T-helper 2 cell treated with Interferon-gamma antibody and Interleukin-4, amounts not matched to agents 5 μg/mL and 100 μg/mL, for 36 hours (primary cell): ENCODE measurements at regions not wholly inside any gene's neighbourhood (a gene's known extent, or its start where the extent isn't known, plus 50 kb on each side); places are given as distances from the start of the nearest gene placed in this dataset.
"Not testable (repeated sequence)": the region's sequence is repeated elsewhere in the genome, so short reads cannot be mapped to it uniquely, and the experiment has no call there.

Source experiments
- DNase-seq: peaks from one replicate; pipeline ENCODE4 v3.0.0; 2021; ENCODE audit warnings: low spot score
- H3K27ac Mint-ChIP-seq: one replicate; pipeline ENCODE4 v1.8.0; 2021; ENCODE audit warnings: mild to moderate bottlenecking, mixed read lengths
- H3K27me3 Mint-ChIP-seq: one replicate; pipeline ENCODE4 v1.8.0; 2021; ENCODE audit warnings: low read depth, mixed read lengths
- H3K36me3 Mint-ChIP-seq: one replicate; pipeline ENCODE4 v1.8.0; 2021; ENCODE audit warnings: low read depth, mixed read lengths
- H3K4me1 Mint-ChIP-seq: one replicate; pipeline ENCODE4 v1.8.0; 2021; ENCODE audit warnings: low read depth, mixed read lengths
- H3K4me3 Mint-ChIP-seq: one replicate; pipeline ENCODE4 v1.8.0; 2022; ENCODE audit warnings: mild to moderate bottlenecking, moderate library complexity, mixed read lengths
- H3K9me3 Mint-ChIP-seq: one replicate; pipeline ENCODE4 v1.8.0; 2021; ENCODE audit warnings: mixed read lengths

DNA sequence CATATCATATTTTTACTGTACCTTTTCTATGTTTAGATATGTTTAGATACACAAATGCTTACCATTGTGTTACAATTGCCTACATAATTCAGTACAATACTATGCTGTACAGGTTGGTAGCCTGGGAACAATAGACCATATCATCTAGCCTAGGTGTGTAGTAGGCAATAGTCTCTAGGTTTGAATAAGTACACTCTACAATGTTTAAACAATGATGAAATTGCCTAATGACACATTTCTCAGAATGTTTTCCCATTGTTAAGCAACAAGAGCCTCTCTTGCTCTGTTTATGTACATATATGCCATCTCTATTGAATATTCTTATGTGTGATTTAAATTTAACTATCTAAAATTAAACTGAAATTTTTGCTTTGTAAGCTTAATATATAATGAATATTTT lies 209.6 kb upstream of the ST8SIA4 start:
- no peaks in the 10 kb centered on the region for H3K27me3 Mint-ChIP-seq
- H3K9me3 Mint-ChIP-seq = no peaks in the 10 kb centered on the region

DNA sequence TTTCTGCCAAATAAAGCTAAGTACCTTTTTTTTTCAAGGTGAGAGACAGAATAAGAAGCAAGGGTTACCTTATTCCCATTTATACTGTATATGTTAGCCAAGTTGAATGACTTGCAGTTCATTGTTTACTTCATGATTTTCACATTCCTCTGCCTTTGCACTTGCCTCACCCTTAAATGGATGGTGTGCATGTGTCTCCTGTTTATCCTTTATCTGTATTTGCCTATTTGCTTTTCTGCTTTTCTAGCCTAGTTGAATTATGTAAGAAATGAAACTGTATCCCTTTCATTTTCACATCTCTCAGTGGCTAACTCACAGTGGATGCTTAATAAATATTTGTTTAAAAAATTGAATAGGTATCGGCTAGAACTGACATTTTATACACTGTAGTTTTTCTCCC lies 200.8 kb upstream of the ST8SIA4 start:
- H3K9me3 Mint-ChIP-seq = no peaks in the 10 kb centered on the region
- no peaks in the 10 kb centered on the region for H3K36me3 Mint-ChIP-seq
- H3K4me3 Mint-ChIP-seq = no peak overlapping the region
- no peak for DNase-seq
- no peaks in the 10 kb centered on the region for H3K4me1 Mint-ChIP-seq
- H3K27ac Mint-ChIP-seq = no peak overlapping the region
- H3K27me3 Mint-ChIP-seq = peaks cover 3% of the 10 kb centered on the region

More for the DNA sequence above, 209.6 kb upstream of the ST8SIA4 start:
- Mint-ChIP-seq H3K4me3 (no peak overlapping the region), H3K27ac (no peak overlapping the region), H3K4me1 (no peaks in the 10 kb centered on the region), H3K36me3 (no peaks in the 10 kb centered on the region)
- no peak for DNase-seq

DNA sequence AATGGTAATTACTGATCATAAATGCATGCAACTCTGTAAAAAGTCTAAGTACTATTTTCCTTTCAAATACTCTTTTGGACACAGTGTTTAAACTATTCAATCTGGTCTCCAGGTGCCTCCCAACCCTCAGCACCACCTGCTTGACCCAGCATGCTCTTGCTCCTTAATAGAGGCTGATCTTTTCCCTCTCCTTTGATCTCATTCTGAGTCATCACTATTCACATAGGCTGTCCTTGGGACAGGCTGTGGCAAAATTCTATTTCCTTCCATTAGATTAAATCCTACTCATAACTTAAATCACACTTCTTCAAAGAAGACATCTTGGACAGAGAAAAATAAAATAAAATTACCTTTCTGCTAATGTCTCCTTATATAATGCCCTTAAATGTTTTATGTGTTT lies 199.4 kb upstream of the ST8SIA4 start:
- Mint-ChIP-seq H3K9me3 (no peaks in the 10 kb centered on the region), H3K4me1 (no peaks in the 10 kb centered on the region), H3K4me3 (no peak overlapping the region), H3K36me3 (no peaks in the 10 kb centered on the region), H3K27me3 (peaks cover 3% of the 10 kb centered on the region), H3K27ac (no peak overlapping the region)
- no peak for DNase-seq

DNA sequence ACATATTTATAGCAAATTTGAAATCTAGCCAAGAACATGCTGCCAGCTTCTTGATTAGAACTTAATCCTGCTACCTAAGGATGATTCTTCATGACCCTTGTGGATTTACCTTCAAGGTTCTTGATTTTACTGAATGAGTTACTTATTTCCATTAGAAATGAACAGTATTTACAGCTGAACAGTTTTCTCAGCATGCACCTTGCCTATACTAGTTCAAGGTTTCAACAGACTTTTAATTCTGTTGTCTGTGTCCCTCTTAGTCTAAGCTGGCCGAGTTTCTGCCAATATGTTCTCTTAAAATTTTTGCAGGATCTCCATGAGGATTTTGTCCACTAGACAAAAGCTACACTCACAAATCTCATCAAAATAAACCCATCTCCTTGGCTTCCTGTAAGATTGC lies 188.8 kb upstream of the ST8SIA4 start:
- DNase-seq = no peak
- Mint-ChIP-seq H3K4me1 (no peaks in the 10 kb centered on the region), H3K27ac (no peak overlapping the region), H3K36me3 (no peaks in the 10 kb centered on the region), H3K4me3 (no peak overlapping the region), H3K9me3 (no peaks in the 10 kb centered on the region), H3K27me3 (no peaks in the 10 kb centered on the region)

DNA sequence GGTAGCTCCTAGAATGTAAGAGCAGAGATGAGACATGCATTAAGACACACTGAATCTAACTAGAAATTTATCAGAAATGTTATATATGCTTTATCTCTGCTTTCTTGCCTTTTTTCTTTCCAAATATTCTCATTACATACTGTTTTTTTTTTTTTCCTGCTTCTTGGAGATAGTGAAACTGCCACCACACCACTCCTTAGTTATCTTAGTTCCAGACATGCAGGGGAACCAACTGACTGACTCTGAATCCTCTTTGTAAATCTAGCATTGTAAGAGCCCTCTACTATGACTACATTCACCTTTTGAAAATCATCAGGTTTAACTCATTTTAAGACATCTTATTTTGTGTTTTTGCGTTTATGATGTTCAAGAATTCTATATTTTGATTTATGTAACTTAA lies 181.3 kb upstream of the ST8SIA4 start:
- H3K4me1 Mint-ChIP-seq = no peaks in the 10 kb centered on the region
- H3K36me3 Mint-ChIP-seq = no peaks in the 10 kb centered on the region
- H3K27ac Mint-ChIP-seq = no peak overlapping the region
- no peak for DNase-seq
- H3K9me3 Mint-ChIP-seq = no peaks in the 10 kb centered on the region
- H3K4me3 Mint-ChIP-seq = no peak overlapping the region
- no peaks in the 10 kb centered on the region for H3K27me3 Mint-ChIP-seq

DNA sequence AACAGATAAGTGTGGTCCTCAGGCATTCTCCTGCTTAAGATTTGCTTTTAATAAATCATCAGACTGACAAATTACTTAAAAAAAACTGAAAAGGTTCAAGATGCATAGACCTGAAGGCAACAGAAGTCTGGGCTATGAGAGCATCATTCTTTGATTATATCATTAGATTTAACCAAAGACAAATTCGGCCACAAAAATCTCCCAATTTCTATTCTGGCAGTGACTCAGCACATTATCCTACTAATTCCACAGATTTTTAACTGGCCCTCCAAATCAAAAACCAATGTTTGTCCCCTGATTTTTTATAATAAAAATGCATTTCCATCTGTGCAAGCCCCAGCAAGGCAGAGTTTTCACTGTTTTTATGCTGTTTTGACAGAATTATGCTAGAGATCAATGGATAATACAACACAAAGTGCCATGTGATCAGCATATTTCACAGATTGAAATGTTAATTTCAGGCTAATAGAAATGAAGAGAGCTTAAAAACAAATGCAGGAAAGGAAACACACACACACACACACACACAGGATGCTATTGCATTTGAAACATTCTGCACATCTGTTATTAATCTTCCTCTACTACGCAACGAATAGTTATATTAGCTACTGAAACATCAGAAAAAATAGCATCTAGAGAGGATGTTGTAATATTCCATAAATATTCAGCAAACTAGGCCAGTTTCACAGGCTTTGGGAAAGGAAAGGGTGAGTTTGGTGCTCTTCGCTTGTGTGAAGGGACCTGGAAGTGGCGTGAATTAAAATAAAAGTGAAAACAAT lies 177.6 kb upstream of the ST8SIA4 start:
- Mint-ChIP-seq H3K27me3 (no peaks in the 10 kb centered on the region), H3K4me1 (no peaks in the 10 kb centered on the region), H3K4me3 (no peak overlapping the region), H3K36me3 (no peaks in the 10 kb centered on the region), H3K27ac (no peak overlapping the region), H3K9me3 (no peaks in the 10 kb centered on the region)
- no peak for DNase-seq

DNA sequence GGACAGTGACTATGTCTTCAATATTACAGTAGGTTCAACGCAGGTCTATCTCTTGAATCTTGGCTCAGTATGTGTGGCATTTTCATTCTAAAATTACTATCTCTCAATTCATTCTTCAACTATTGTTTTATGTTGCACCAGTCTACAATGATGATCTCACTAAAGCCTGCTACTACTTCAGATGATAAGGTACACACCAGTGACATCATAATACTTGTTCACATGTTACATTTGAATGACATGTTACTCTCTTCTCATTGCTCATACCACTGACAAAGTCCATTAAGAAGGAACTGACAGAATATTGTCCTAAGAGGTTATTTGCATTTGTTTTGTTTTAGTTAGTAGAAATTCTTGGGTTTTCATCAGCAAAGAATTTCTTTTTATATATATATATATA lies 165.2 kb upstream of the ST8SIA4 start:
- DNase-seq = no peak
- Mint-ChIP-seq H3K4me1 (no peaks in the 10 kb centered on the region), H3K36me3 (no peaks in the 10 kb centered on the region), H3K27me3 (no peaks in the 10 kb centered on the region), H3K9me3 (peaks cover under 1% of the 10 kb centered on the region), H3K27ac (no peak overlapping the region), H3K4me3 (no peak overlapping the region)

DNA sequence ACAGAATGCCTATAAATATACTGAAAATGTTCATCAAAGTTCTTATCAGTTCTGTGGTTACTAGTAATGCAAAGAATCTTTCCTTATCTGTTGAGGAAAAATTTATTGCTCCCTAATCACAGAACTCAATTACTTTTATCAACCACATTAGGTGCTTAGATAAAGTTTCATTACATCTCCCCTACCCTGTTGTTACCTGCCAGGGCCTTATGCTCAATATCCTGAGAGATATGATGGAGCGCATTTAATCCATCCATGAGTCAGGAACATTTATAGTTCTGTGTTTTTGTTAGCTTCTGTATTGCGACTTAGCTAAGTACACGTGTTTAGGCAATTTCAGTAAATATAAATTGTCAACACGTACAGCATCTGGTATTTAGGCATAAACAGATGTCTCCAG lies 164.3 kb upstream of the ST8SIA4 start:
- peaks cover 9% of the 10 kb centered on the region for H3K9me3 Mint-ChIP-seq

DNA sequence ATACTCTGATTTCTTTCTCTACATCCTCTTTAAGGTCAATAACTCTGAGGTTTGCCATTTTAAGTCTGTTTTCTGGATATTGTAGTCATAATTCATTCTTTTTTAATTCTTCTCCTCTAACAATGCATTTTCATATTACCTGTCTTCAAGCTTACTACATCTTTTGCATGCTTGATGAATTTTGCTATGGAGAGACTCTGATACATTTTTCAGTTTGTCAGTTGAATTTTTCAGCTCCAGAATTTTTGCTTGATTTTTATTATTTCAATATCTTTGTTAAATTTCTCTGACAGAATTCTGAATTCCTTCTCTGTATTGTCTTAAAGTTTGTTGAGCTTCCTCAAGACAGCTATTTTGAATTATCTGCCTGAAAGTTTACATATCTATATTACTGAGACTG lies 159.8 kb upstream of the ST8SIA4 start:
- H3K36me3 Mint-ChIP-seq = no peaks in the 10 kb centered on the region
- peaks cover 12% of the 10 kb centered on the region for H3K9me3 Mint-ChIP-seq

More for the DNA sequence above, 164.3 kb upstream of the ST8SIA4 start:
- H3K4me3 Mint-ChIP-seq = no peak overlapping the region
- H3K4me1 Mint-ChIP-seq = no peaks in the 10 kb centered on the region
- H3K27me3 Mint-ChIP-seq = no peaks in the 10 kb centered on the region
- H3K27ac Mint-ChIP-seq = no peak overlapping the region
- no peak for DNase-seq
- H3K36me3 Mint-ChIP-seq = no peaks in the 10 kb centered on the region

DNA sequence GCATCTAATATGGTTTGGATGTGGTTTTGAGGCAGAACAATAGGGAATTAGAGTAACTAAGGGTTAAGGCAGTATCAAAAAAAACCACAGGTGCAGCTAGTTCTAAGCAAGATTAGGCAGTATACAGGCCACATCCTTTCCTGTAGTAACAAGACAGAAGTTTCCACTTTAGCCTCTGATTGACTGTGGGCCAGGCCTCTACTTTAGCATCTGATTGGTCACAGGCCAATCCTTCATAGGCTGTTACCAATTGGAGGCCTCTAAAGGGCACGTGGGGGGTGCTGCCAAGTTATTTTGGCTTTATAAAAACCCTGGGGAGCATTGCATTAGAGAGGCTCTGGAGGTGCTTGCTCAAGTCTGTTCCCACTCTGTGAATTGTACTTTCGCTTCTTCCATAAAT lies 144.1 kb upstream of the ST8SIA4 start:
- peaks cover 5% of the 10 kb centered on the region for H3K27me3 Mint-ChIP-seq
- DNase-seq = no peak

More for the DNA sequence above, 159.8 kb upstream of the ST8SIA4 start:
- no peaks in the 10 kb centered on the region for H3K4me1 Mint-ChIP-seq
- DNase-seq = no peak
- H3K4me3 Mint-ChIP-seq = no peak overlapping the region
- no peak overlapping the region for H3K27ac Mint-ChIP-seq
- no peaks in the 10 kb centered on the region for H3K27me3 Mint-ChIP-seq

DNA sequence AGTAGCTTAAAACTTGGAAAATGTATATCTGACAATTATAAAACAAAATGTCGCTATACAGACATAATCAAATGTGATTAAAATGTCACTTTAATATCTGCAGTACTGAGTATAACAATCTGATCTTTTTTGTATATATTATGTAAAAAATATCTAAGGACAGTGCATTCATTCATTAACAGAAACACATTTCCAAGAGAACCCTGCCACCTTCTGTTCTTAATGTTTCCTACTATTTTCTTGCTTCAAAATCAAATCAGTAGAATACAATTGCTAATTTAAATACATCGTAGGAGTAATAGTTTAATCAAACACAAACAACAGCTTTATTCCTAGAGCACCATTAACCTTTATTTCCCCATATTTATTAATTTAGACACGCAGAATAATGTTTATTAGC lies 142.6 kb upstream of the ST8SIA4 start:
- Mint-ChIP-seq H3K4me1 (peaks cover 4% of the 10 kb centered on the region), H3K27ac (no peak overlapping the region), H3K27me3 (peaks cover 5% of the 10 kb centered on the region), H3K4me3 (no peak overlapping the region), H3K36me3 (no peaks in the 10 kb centered on the region), H3K9me3 (no peaks in the 10 kb centered on the region)
- DNase-seq = no peak

More for the DNA sequence above, 144.1 kb upstream of the ST8SIA4 start:
- Mint-ChIP-seq H3K4me3 (no peak overlapping the region), H3K27ac (no peak overlapping the region), H3K36me3 (no peaks in the 10 kb centered on the region), H3K9me3 (no peaks in the 10 kb centered on the region), H3K4me1 (peaks cover 4% of the 10 kb centered on the region)

DNA sequence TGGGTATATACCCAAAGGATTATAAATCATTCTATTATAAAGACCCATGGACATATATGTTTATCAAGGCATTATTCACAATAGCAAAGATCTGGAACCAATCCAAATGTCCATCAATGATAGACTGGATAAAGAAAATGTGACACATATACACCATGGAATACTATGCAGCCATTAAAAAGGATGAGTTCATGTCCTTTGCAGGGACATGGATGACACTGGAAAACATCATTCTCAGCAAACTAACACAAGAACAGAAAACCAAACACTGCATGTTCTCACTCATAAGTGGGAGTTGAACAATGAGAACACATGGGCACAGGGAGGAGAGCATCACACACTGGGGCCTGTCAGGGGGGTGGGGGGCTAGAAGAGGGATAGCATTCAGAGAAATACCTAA lies 136.9 kb upstream of the ST8SIA4 start:
- peaks cover 22% of the 10 kb centered on the region for H3K27me3 Mint-ChIP-seq
- H3K36me3 Mint-ChIP-seq, H3K27ac Mint-ChIP-seq, H3K4me3 Mint-ChIP-seq, H3K9me3 Mint-ChIP-seq, H3K4me1 Mint-ChIP-seq, DNase-seq: not testable (repeated sequence)

DNA sequence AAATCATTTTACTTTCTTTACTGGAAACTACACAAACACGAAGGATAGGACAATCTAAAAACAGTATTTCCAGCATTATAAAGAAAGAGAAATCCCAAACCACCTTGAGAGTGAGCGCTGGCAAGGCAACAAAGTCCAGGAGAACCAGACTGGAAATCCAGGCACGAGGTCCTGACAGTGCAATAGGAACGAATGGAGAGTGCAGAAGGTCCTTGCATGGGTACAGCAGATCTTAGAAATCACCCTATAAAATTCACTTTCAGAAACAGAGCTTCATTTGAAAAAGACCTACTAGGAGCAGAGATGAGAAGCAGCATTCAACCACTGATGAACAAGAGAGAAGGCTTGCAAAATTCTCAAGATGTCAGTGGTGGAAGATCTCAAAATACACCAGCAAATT lies 133.7 kb upstream of the ST8SIA4 start:
- no peak overlapping the region for H3K27ac Mint-ChIP-seq

DNA sequence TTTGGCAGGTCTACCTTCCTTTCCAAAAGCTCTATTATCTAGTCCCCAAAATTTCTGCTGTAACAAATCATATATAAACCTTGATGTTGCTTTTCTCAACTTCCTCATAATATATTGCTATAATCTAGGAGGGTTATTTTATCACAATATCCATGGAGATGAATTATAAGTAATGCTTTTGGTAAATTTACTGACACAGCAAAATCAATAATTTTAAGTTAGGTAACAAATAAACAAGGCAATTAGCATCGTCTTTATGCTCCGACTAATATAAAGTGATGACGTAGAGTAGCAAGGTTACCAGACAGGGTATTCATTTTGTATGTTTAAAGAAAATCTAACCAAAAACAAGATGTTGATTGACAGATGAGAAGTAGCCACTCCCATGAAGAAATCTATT lies 132.3 kb upstream of the ST8SIA4 start:
- Mint-ChIP-seq H3K4me3 (no peak overlapping the region), H3K27me3 (peaks cover 31% of the 10 kb centered on the region), H3K4me1 (no peaks in the 10 kb centered on the region), H3K9me3 (peaks cover 5% of the 10 kb centered on the region), H3K27ac (no peak overlapping the region), H3K36me3 (no peaks in the 10 kb centered on the region)
- DNase-seq = no peak

More for the DNA sequence above, 133.7 kb upstream of the ST8SIA4 start:
- no peak overlapping the region for H3K4me3 Mint-ChIP-seq
- no peak for DNase-seq
- no peaks in the 10 kb centered on the region for H3K4me1 Mint-ChIP-seq
- no peaks in the 10 kb centered on the region for H3K36me3 Mint-ChIP-seq
- H3K27me3 Mint-ChIP-seq = peaks cover 31% of the 10 kb centered on the region
- H3K9me3 Mint-ChIP-seq = peaks cover 5% of the 10 kb centered on the region

DNA sequence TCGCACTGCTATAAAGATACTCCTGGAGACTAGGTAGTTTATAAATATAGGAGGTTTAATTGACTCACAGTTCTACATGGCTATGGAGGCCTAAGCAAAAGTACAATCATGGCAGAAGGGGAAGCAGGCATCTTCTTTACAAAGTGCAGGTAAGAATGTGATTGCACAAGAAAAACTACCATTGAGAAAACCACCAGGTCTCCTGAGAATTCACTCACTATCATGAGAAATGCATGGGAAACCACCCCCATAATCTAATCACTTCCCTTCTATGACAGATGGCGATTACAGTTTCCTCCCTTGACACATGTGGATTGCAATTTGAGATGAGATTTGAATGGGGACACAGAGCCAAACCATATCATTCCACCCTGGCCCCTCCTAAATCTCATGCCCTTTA lies 121.2 kb upstream of the ST8SIA4 start:
- Mint-ChIP-seq H3K27ac (no peak overlapping the region), H3K4me3 (no peak overlapping the region), H3K9me3 (no peaks in the 10 kb centered on the region)

More for the DNA sequence above, 121.2 kb upstream of the ST8SIA4 start:
- no peak for DNase-seq
- no peaks in the 10 kb centered on the region for H3K36me3 Mint-ChIP-seq
- peaks cover 4% of the 10 kb centered on the region for H3K27me3 Mint-ChIP-seq
- no peaks in the 10 kb centered on the region for H3K4me1 Mint-ChIP-seq
